NCI-H2196 (cell line): ENCODE measurements at regions not wholly inside any gene's neighbourhood (a gene's known extent, or its start where the extent isn't known, plus 50 kb on each side); places are given as distances from the start of the nearest gene placed in this dataset.

ENCODE experiments used
- DNase-seq: peaks from one replicate; lab custom pipeline; 2025; ENCODE audit not compliant: unreplicated experiment; lab: John Stamatoyannopoulos, UW

GRCh38 chr6:6376845-6377244 lies 56.4 kb upstream of the F13A1 start:
- no peak for DNase-seq

GRCh38 chr6:6377621-6378020 lies 57.2 kb upstream of the F13A1 start:
- DNase-seq = no peak

- no peak for DNase-seq
These were observed 59.1 kb upstream of the F13A1 start for GRCh38 chr6:6379573-6379972.

GRCh38 chr6:6384520-6384919 lies 64.1 kb upstream of the F13A1 start:
- no peak for DNase-seq

GRCh38 chr6:6386010-6386409 lies 65.5 kb upstream of the F13A1 start:
- no peak for DNase-seq

- DNase-seq = no peak
These were observed 70.6 kb upstream of the F13A1 start for GRCh38 chr6:6390849-6391602.

GRCh38 chr6:6392214-6393068 lies 72.0 kb upstream of the F13A1 start:
- DNase-seq = no peak

GRCh38 chr6:6393069-6393529 lies 72.6 kb upstream of the F13A1 start:
- DNase-seq = no peak

GRCh38 chr6:6395581-6396197 lies 75.2 kb upstream of the F13A1 start:
- DNase-seq = no peak

GRCh38 chr6:6397842-6398241 lies 77.4 kb upstream of the F13A1 start:
- DNase-seq = no peak

GRCh38 chr6:6399568-6399967 lies 79.1 kb upstream of the F13A1 start:
- no peak for DNase-seq

GRCh38 chr6:6401401-6401800 lies 80.9 kb upstream of the F13A1 start:
- no peak for DNase-seq

- DNase-seq = no peak
These were observed 81.5 kb upstream of the F13A1 start for GRCh38 chr6:6402006-6402405.

GRCh38 chr6:6402591-6402990 lies 82.1 kb upstream of the F13A1 start:
- DNase-seq = no peak

GRCh38 chr6:6405031-6405430 lies 84.6 kb upstream of the F13A1 start:
- DNase-seq = no peak

GRCh38 chr6:6405997-6406714 lies 85.7 kb upstream of the F13A1 start:
- DNase-seq = no peak

GRCh38 chr6:6406715-6407070 lies 86.2 kb upstream of the F13A1 start:
- no peak for DNase-seq

- DNase-seq = no peak
These were observed 86.7 kb upstream of the F13A1 start for GRCh38 chr6:6407071-6407741.

GRCh38 chr6:6409397-6410030 lies 89.1 kb upstream of the F13A1 start:
- DNase-seq = no peak

- no peak for DNase-seq
These were observed 90.7 kb upstream of the F13A1 start for GRCh38 chr6:6411115-6411514.
